Suprapubic skin (tissue), 4 donors: ENCODE measurements at regions not wholly inside any gene's neighbourhood (a gene's known extent, or its start where the extent isn't known, plus 50 kb on each side); places are given as distances from the start of the nearest gene placed in this dataset.

Experiments used
- EP300 ChIP-seq: sonication (generic); formaldehyde crosslinking; IDR thresholded peaks from one replicate; pipeline ENCODE4 v1.6.1; 2017; ENCODE audit warnings: antibody characterized with exemption
- POLR2A ChIP-seq, 2 donors: fragments of 450-650 bp; IDR thresholded peaks; one replicate each; pipeline ENCODE4 v1.6.1; 2017; ENCODE audit warnings: antibody characterized with exemption in 2 of 2, mild to moderate bottlenecking in 2 of 2, moderate library complexity in 2 of 2
- POLR2AphosphoS5 ChIP-seq, 3 donors: sonication (generic); formaldehyde crosslinking; IDR thresholded peaks; one replicate each; pipeline ENCODE4 v1.6.1; 2017; ENCODE audit warnings: antibody characterized with exemption in 3 of 3
- TF ChIP-seq, protein P1 (sequence below), 2 donors: fragments of 200-600 bp in 1 of 2; fragments of 450-650 bp in 1 of 2; sonication (generic) in 1 of 2; IDR thresholded peaks; one replicate each; pipeline ENCODE4 v1.5.1; 2016 to 2019; ENCODE audit warnings: antibody characterized with exemption in 2 of 2, mild to moderate bottlenecking in 1 of 2, moderate library complexity in 1 of 2

DNA sequence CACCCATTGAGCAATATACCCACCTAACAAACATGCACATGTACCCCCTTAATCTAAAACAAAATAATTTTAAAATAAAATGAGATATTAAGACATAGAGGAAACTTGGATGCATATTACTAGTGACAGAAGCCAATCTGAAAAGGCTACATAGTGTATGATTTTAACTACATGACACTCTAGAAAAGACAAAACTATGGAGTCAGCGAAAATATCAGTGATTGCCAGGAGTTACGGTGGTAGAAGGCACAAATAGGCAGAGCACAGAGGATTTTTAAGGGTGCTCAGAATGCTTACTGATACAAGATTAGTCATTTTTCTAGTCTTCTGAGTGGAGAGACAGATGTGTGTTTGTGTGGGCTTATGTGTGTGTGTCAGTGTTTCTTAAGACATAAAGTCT, 656.6 kb downstream of the NR4A2 start:
- TF ChIP-seq, protein P1, sequence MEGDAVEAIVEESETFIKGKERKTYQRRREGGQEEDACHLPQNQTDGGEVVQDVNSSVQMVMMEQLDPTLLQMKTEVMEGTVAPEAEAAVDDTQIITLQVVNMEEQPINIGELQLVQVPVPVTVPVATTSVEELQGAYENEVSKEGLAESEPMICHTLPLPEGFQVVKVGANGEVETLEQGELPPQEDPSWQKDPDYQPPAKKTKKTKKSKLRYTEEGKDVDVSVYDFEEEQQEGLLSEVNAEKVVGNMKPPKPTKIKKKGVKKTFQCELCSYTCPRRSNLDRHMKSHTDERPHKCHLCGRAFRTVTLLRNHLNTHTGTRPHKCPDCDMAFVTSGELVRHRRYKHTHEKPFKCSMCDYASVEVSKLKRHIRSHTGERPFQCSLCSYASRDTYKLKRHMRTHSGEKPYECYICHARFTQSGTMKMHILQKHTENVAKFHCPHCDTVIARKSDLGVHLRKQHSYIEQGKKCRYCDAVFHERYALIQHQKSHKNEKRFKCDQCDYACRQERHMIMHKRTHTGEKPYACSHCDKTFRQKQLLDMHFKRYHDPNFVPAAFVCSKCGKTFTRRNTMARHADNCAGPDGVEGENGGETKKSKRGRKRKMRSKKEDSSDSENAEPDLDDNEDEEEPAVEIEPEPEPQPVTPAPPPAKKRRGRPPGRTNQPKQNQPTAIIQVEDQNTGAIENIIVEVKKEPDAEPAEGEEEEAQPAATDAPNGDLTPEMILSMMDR (IDR thresholded peaks at IDR 0.05), result no peak
- TF ChIP-seq POLR2A (IDR thresholded peaks at IDR 0.05) (no peak), POLR2AphosphoS5 (IDR thresholded peaks at IDR 0.05) (no peak), EP300 (no peak)
